ENCODE measurements at regions not wholly inside any gene's neighbourhood (a gene's known extent, or its start where the extent isn't known, plus 50 kb on each side); places are given as distances from the start of the nearest gene placed in this dataset.
"Not testable (repeated sequence)": the region's sequence is repeated elsewhere in the genome, so short reads cannot be mapped to it uniquely, and the experiment has no call there.

DNA sequence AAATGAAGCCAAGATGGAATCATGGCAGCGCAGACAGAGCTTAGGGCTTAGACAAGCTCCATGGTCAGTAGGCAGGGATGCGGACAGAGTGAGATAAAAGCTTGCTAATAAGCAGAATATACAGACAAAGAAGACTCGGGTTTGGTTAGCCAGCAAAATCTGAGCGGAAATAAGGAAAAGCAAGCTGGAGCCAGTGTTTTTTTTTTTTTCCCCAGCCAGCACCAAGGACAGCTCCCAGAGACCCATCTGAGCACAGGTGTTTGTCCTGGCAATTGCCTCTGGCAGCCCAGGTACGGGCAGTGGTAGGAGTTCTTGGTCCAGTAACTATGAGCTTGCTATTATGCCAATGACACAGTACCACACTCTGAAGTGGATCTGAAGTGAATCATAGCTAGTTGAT lies 187.6 kb downstream of the ADCYAP1 start:
- no peak overlapping the region for H3K4me3 ChIP-seq (ENCODE audit: low read length in 2 of 2)
- Mint-ChIP-seq H3K4me3 (no peak overlapping the region), H3K36me3 (no peaks in the 10 kb centered on the region), H3K27me3 (no peaks in the 10 kb centered on the region), H3K9me3 (peaks cover 2 to 18% (median 13%) of the 10 kb centered on the region in 8 donors), H3K27ac (no peak overlapping the region), H3K4me1 (no peaks in the 10 kb centered on the region)
- H3K9me3 ChIP-seq (ENCODE audit: control insufficient read depth in 1 of 2, low read length in 2 of 2) = no peaks in the 10 kb centered on the region
- ChIA-PET CTCF (ENCODE audit: partially characterized antibody) (no interaction called here), POLR2A (ENCODE audit: partially characterized antibody) (no interaction called here)
- no peak for DNase-seq
- no peaks in the 10 kb centered on the region for H3K4me1 ChIP-seq (ENCODE audit: insufficient read depth, low read length)
- no peaks in the 10 kb centered on the region for H3K36me3 ChIP-seq (ENCODE audit: insufficient read depth, low read length)
- no peaks in the 10 kb centered on the region for H3K27me3 ChIP-seq (ENCODE audit: insufficient read depth, low read length)
- H3K27ac ChIP-seq (ENCODE audit: low read depth, low read length) = no peak overlapping the region
- intact Hi-C loops (cut with micrococcal nuclease) = no loop called here

DNA sequence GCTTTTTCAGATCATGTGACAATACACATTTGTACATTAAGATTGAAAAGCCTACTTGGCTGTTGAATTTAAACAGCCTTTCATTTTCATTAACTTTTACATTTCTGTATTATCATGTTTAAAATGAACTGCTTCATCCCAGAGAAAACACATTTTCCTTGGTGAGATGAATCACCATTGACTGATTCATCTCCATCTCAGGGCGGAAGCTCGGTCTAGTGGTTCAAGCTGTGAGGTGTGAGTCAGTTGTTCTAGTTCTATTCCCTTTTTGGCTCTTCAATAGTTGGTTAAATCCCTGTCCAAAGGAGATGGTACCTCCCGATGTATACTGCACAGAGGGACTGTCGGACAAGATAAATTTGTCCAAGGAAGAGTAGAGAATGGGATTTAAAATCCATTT lies 189.7 kb downstream of the ADCYAP1 start:
- Mint-ChIP-seq H3K36me3 (no peaks in the 10 kb centered on the region), H3K9me3 (peaks cover 2 to 13% (median 7%) of the 10 kb centered on the region in 8 donors), H3K27ac (no peak overlapping the region), H3K4me1 (no peaks in the 10 kb centered on the region), H3K4me3 (no peak overlapping the region), H3K27me3 (no peaks in the 10 kb centered on the region)
- intact Hi-C loops (cut with micrococcal nuclease) = no loop called here
- Histone ChIP-seq H3K27me3 (ENCODE audit: insufficient read depth, low read length) (no peaks in the 10 kb centered on the region), H3K36me3 (ENCODE audit: insufficient read depth, low read length) (no peaks in the 10 kb centered on the region), H3K27ac (ENCODE audit: low read depth, low read length) (no peak overlapping the region), H3K4me1 (ENCODE audit: insufficient read depth, low read length) (no peaks in the 10 kb centered on the region), H3K9me3 (ENCODE audit: control insufficient read depth in 1 of 2, low read length in 2 of 2) (no peaks in the 10 kb centered on the region), H3K4me3 (ENCODE audit: low read length in 2 of 2) (no peak overlapping the region)
- DNase-seq = no peak
- ChIA-PET POLR2A (ENCODE audit: partially characterized antibody) (no interaction called here), CTCF (ENCODE audit: partially characterized antibody) (no interaction called here)

DNA sequence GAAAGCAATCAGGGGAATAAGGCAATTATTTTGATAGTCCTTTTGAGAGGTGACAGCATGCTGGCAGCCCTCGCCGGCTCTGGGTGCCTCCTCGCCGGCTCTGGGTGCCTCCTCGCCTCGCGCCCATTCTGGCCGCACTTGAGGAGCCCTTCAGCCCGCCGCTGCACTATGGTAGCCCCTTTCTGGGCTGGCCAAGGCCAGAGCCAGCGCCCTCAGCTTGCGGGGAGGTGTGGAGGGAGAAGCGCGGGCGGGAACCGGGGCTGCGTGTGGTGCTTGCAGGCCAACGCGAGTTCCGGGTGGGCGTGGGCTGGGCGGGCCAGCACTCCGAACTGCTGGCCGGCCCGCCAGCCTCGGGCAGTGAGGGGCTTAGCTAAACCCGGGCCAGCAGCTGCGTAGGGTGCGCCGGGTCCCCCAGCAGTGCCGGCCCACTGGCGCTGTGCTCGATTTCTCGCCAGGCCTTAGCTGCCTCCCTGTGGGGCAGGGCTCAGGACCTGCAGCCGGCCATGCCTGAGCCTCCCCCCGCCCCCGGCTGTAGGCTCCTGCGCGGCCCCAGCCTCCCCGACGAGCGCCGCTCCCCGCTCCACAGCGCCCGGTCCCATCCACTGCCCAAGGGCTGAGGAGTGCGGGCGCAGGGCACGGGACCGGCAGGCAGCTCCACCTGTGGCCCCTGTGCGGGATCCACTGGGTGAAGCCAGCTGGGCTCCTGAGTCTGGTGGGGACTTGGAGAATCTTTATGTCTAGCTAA lies 193.5 kb downstream of the ADCYAP1 start:
- H3K9me3 ChIP-seq (ENCODE audit: control insufficient read depth in 1 of 2, low read length in 2 of 2); intact Hi-C loops (cut with micrococcal nuclease); H3K27me3 Mint-ChIP-seq; H3K27ac Mint-ChIP-seq; POLR2A ChIA-PET (ENCODE audit: partially characterized antibody); H3K27ac ChIP-seq (ENCODE audit: low read depth, low read length); DNase-seq; H3K4me3 Mint-ChIP-seq; CTCF ChIA-PET (ENCODE audit: partially characterized antibody); H3K36me3 ChIP-seq (ENCODE audit: insufficient read depth, low read length); H3K27me3 ChIP-seq (ENCODE audit: insufficient read depth, low read length); H3K4me1 Mint-ChIP-seq; H3K4me1 ChIP-seq (ENCODE audit: insufficient read depth, low read length); H3K4me3 ChIP-seq (ENCODE audit: low read length in 2 of 2); H3K36me3 Mint-ChIP-seq: not testable (repeated sequence)
- H3K9me3 Mint-ChIP-seq = peaks cover 0 to 15% (median 9%) of the 10 kb centered on the region in 8 donors

DNA sequence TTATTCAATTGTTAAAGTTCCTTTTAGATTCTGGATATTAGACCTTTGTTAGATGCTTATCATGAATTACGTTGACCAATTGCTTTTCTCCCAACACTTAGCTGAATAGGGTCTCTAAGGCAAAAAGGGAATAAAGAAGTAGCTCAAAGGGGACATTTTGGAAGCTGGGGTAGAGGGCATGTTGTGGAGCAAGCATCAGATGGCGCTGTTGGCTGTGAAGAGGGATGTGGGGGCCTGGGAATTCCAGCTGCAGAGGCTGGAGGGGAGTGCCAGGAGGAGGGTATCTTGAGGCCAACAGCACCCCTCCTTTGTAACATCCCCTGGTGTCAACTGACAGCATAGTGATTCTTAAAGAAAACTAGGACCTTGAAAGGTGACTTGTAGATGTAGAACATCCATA lies 198.2 kb downstream of the ADCYAP1 start:
- Mint-ChIP-seq H3K4me3 (no peak overlapping the region), H3K27me3 (no peaks in the 10 kb centered on the region), H3K36me3 (no peaks in the 10 kb centered on the region), H3K9me3 (peaks cover 0 to 7% (median 7%) of the 10 kb centered on the region in 8 donors), H3K27ac (no peak overlapping the region), H3K4me1 (no peaks in the 10 kb centered on the region)
- intact Hi-C loops (cut with micrococcal nuclease) = no loop called here
- CTCF ChIA-PET (ENCODE audit: partially characterized antibody) = no interaction called here
- H3K4me1 ChIP-seq (ENCODE audit: insufficient read depth, low read length) = no peaks in the 10 kb centered on the region
- H3K36me3 ChIP-seq (ENCODE audit: insufficient read depth, low read length) = no peaks in the 10 kb centered on the region
- no peak for DNase-seq
- H3K27me3 ChIP-seq (ENCODE audit: insufficient read depth, low read length) = no peaks in the 10 kb centered on the region
- H3K27ac ChIP-seq (ENCODE audit: low read depth, low read length) = no peak overlapping the region
- POLR2A ChIA-PET (ENCODE audit: partially characterized antibody) = no interaction called here
- H3K4me3 ChIP-seq (ENCODE audit: low read length in 2 of 2) = no peak overlapping the region
- H3K9me3 ChIP-seq (ENCODE audit: control insufficient read depth in 1 of 2, low read length in 2 of 2) = no peaks in the 10 kb centered on the region

DNA sequence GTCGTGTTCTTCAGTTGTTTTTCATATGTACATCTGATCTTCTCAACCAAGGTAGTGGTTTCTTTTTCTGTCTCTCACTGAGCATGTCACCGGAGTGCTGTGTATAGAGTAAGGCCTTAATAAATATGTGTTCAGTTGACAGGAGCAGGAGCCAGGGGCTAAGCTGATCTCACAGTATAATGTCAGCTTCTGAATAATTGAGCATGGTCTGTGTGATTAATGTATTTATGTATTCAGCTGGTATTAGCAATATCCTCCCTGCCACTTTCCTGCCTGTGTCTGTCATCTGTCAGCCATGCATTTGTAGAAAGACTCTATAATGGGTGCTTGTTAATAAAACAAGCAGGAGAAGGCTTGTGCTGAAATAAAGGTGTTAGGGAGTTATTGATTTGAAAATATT lies 198.9 kb downstream of the ADCYAP1 start:
- no peak overlapping the region for H3K27ac Mint-ChIP-seq
- intact Hi-C loops (cut with micrococcal nuclease) = no loop called here
- H3K27ac ChIP-seq (ENCODE audit: low read depth, low read length) = no peak overlapping the region
- H3K36me3 ChIP-seq (ENCODE audit: insufficient read depth, low read length) = no peaks in the 10 kb centered on the region
- no peaks in the 10 kb centered on the region for H3K27me3 ChIP-seq (ENCODE audit: insufficient read depth, low read length)
- H3K4me1 Mint-ChIP-seq = no peaks in the 10 kb centered on the region
- CTCF ChIA-PET (ENCODE audit: partially characterized antibody) = no interaction called here
- H3K4me3 ChIP-seq (ENCODE audit: low read length in 2 of 2) = no peak overlapping the region
- no peaks in the 10 kb centered on the region for H3K9me3 ChIP-seq (ENCODE audit: control insufficient read depth in 1 of 2, low read length in 2 of 2)
- no peaks in the 10 kb centered on the region for H3K4me1 ChIP-seq (ENCODE audit: insufficient read depth, low read length)
- no peaks in the 10 kb centered on the region for H3K36me3 Mint-ChIP-seq
- POLR2A ChIA-PET (ENCODE audit: partially characterized antibody) = no interaction called here
- DNase-seq = no peak
- H3K4me3 Mint-ChIP-seq = no peak overlapping the region
- no peaks in the 10 kb centered on the region for H3K27me3 Mint-ChIP-seq
- H3K9me3 Mint-ChIP-seq = peaks cover 0 to 7% (median 7%) of the 10 kb centered on the region in 8 donors

DNA sequence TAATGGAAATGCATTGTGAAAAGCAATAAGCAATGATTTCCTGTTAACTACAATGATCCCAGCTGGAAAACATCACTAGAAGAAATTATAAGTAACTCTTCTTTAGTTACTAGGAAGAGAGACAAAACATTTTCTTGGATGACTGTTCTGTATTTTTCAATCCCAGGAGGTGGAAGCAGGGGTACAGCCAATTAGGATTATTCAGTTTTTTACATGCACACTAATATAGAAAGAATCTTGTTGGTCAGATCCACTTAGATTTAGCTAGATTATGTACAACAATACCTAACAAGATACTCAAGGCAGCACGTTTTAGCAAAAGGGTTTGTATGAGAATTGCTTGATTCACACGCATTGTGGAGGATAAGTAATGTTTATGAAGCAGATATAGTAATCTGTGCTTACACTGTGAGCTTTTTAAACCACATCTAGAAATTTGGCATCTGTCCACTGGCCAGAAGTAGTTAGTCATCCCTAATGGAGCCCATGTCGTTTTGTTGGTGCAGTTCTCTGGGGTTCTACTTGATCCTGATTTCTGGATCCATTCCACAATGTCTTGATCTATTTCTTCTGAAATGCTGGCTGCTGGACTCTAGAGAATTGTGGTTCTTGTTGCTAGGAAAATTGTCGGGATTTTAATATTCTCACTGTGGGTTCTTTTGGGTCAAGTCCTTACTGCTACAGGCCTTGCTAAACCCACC lies 199.7 kb downstream of the ADCYAP1 start:
- Mint-ChIP-seq H3K27ac (no peak overlapping the region), H3K27me3 (no peaks in the 10 kb centered on the region), H3K4me3 (no peak overlapping the region), H3K9me3 (peaks cover 0 to 7% (median 6%) of the 10 kb centered on the region in 8 donors), H3K36me3 (no peaks in the 10 kb centered on the region), H3K4me1 (no peaks in the 10 kb centered on the region)
- H3K4me3 ChIP-seq (ENCODE audit: low read length in 2 of 2) = no peak overlapping the region
- CTCF ChIA-PET (ENCODE audit: partially characterized antibody) = no interaction called here
- no peaks in the 10 kb centered on the region for H3K9me3 ChIP-seq (ENCODE audit: control insufficient read depth in 1 of 2, low read length in 2 of 2)
- no peak overlapping the region for H3K27ac ChIP-seq (ENCODE audit: low read depth, low read length)
- DNase-seq = no peak
- POLR2A ChIA-PET (ENCODE audit: partially characterized antibody) = no interaction called here
- intact Hi-C loops (cut with micrococcal nuclease) = no loop called here
- H3K4me1 ChIP-seq (ENCODE audit: insufficient read depth, low read length) = no peaks in the 10 kb centered on the region
- no peaks in the 10 kb centered on the region for H3K27me3 ChIP-seq (ENCODE audit: insufficient read depth, low read length)
- no peaks in the 10 kb centered on the region for H3K36me3 ChIP-seq (ENCODE audit: insufficient read depth, low read length)

DNA sequence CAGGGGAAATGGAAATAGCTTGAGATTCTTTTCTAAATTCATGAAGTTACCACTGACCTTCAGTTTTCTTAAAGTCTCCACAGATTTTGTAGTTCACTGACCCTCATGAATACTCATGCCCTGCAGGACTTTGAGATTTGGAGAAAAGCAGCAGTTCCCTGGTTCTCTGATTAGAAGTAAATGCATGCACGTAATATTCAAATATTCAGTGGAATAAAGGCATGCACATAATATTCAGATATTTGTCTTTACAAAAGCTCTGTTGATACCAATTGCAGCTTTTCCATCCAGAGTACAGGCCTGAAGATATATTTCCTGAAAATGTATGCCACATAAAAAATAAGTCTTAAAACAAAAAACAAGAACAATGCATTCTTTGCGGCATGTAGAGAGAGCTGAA lies 219.8 kb downstream of the ADCYAP1 start:
- ChIA-PET POLR2A (ENCODE audit: partially characterized antibody) (no interaction called here), CTCF (ENCODE audit: partially characterized antibody) (no interaction called here)
- Mint-ChIP-seq H3K27me3 (no peaks in the 10 kb centered on the region), H3K9me3 (peaks cover 3 to 12% (median 10%) of the 10 kb centered on the region in 8 donors), H3K4me3 (no peak overlapping the region), H3K36me3 (no peaks in the 10 kb centered on the region), H3K27ac (no peak overlapping the region), H3K4me1 (no peaks in the 10 kb centered on the region)
- intact Hi-C loops (cut with micrococcal nuclease) = no loop called here
- no peaks in the 10 kb centered on the region for H3K4me1 ChIP-seq (ENCODE audit: insufficient read depth, low read length)
- H3K27ac ChIP-seq (ENCODE audit: low read depth, low read length) = no peak overlapping the region
- H3K36me3 ChIP-seq (ENCODE audit: insufficient read depth, low read length) = no peaks in the 10 kb centered on the region
- no peaks in the 10 kb centered on the region for H3K9me3 ChIP-seq (ENCODE audit: control insufficient read depth in 1 of 2, low read length in 2 of 2)
- no peak overlapping the region for H3K4me3 ChIP-seq (ENCODE audit: low read length in 2 of 2)
- no peaks in the 10 kb centered on the region for H3K27me3 ChIP-seq (ENCODE audit: insufficient read depth, low read length)
- DNase-seq = no peak
